ENCODE measurements at regions not wholly inside any gene's neighbourhood (a gene's known extent, or its start where the extent isn't known, plus 50 kb on each side); places are given as distances from the start of the nearest gene placed in this dataset.

DNA sequence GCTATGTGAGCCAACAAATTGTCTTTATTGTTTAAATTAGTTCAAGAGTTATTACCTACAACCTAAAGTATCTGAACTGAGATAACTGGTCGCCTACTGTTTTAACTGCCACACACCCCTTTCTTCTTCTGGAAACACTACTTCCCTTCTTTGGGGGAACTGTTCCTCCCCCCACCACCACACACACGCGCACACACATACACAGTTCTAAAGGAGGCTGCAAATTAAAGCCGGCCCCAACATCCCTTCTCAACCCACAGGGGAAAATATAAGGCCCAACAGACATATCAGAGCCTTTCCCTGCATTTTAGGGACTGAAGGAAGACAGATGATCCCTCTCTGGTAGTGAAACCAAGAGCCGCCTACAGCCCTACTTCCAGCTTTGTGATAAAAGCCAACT is 348.0 kb upstream of the JARID2 start:
- TF ChIP-seq SMC3 (IDR thresholded peaks at IDR 0.05; ENCODE audit: borderline replicate concordance, low read length): no peak
- no peak for TF ChIP-seq CBFB (IDR thresholded peaks at IDR 0.05; ENCODE audit: low read depth)
- no peak for TF ChIP-seq YY1 (IDR thresholded peaks at IDR 0.05; ENCODE audit: low read depth, low read length)
- no peak for TF ChIP-seq FOXM1 (IDR thresholded peaks at IDR 0.05; ENCODE audit: low read depth, low read length)
- TF ChIP-seq, protein P1, sequence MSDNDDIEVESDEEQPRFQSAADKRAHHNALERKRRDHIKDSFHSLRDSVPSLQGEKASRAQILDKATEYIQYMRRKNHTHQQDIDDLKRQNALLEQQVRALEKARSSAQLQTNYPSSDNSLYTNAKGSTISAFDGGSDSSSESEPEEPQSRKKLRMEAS (IDR thresholded peaks at IDR 0.05; ENCODE audit: low read depth, low read length): no peak
- no peak for TF ChIP-seq EZH2 (IDR thresholded peaks at IDR 0.05; ENCODE audit: borderline replicate concordance, control insufficient read depth, low read depth, low read length)
- TF ChIP-seq BRCA1 (IDR thresholded peaks at IDR 0.05; ENCODE audit: low read depth, low read length): no peak
- no peak for TF ChIP-seq CTCF (IDR thresholded peaks at IDR 0.05 in 2 of 3, conservative IDR thresholded peaks at IDR 0.05 in 1 of 3; ENCODE audit: control insufficient read depth in 2 of 3, extremely low read depth in 1 of 3, insufficient read depth in 1 of 3, low read depth in 3 of 3, low read length in 3 of 3)
- TF ChIP-seq CEBPB (IDR thresholded peaks at IDR 0.05; ENCODE audit: borderline replicate concordance in 1 of 2, low read depth in 2 of 2, low read length in 2 of 2): no peak
- TF ChIP-seq SRF (IDR thresholded peaks at IDR 0.05; ENCODE audit: low read depth in 2 of 2, low read length in 2 of 2): no peak

All from GM12878 (cell line).